Neural cell (in vitro differentiated cells): ENCODE measurements at regions not wholly inside any gene's neighbourhood (a gene's known extent, or its start where the extent isn't known, plus 50 kb on each side); places are given as distances from the start of the nearest gene placed in this dataset.

Source experiments
- H2AFZ ChIP-seq: fragments of 200-600, 300-800 bp; sonication (generic), shearing (Covaris generic); 2 replicates; pipeline ENCODE4 v1.6.0; 2014; ENCODE audit warnings: low read depth, mild to moderate bottlenecking, antibody characterized with exemption, low read length, moderate library complexity
- H3F3A ChIP-seq: fragments of 200-600 bp; shearing (Covaris generic); 2 replicates; pipeline ENCODE4 v1.6.1; 2016; ENCODE audit warnings: mild to moderate bottlenecking, moderate library complexity, mixed read lengths, antibody characterized with exemption, low read length; ENCODE audit not compliant: insufficient read depth, poor library complexity, severe bottlenecking
- H3K27ac ChIP-seq: fragments of 200-600, 300-800 bp; sonication (generic), shearing (Covaris generic); 2 replicates; pipeline ENCODE4 v1.5.1; 2014; ENCODE audit warnings: mild to moderate bottlenecking, low read length, moderate library complexity
- H3K27me3 ChIP-seq: fragments of 300-800, 200-600 bp; sonication (generic), shearing (Covaris generic); 2 replicates; pipeline ENCODE4 v1.6.0; 2014; ENCODE audit warnings: mild to moderate bottlenecking, low read depth, low read length, moderate library complexity; ENCODE audit not compliant: insufficient read depth
- H3K36me3 ChIP-seq: fragments of 300-800, 200-600 bp; sonication (generic), shearing (Covaris generic); 2 replicates; pipeline ENCODE4 v1.5.1; 2014; ENCODE audit warnings: mild to moderate bottlenecking, antibody characterized with exemption, low read length, moderate library complexity; ENCODE audit not compliant: insufficient read depth
- H3K4me2 ChIP-seq: fragments of 300-800, 200-600 bp; sonication (generic), shearing (Covaris generic); 2 replicates; pipeline ENCODE4 v1.6.0; 2014; ENCODE audit warnings: mild to moderate bottlenecking, low read length
- H3K4me3 ChIP-seq: fragments of 300-800, 200-600 bp; sonication (generic), shearing (Covaris generic); 2 replicates; pipeline ENCODE4 v1.5.1; 2014; ENCODE audit warnings: mild to moderate bottlenecking, low read length, moderate library complexity
- H3K79me2 ChIP-seq: fragments of 200-600 bp; shearing (Covaris generic); replicated peaks from 2 replicates; pipeline ENCODE4 v1.6.0; 2014; ENCODE audit warnings: mild to moderate bottlenecking, low read length, moderate library complexity; ENCODE audit not compliant: insufficient read depth
- H3K9ac ChIP-seq: fragments of 300-800, 200-600 bp; sonication (generic), shearing (Covaris generic); 2 replicates; pipeline ENCODE4 v1.6.1; 2016; ENCODE audit warnings: mild to moderate bottlenecking, low read length, mixed read lengths
- H3K9me2 ChIP-seq: fragments of 200-600 bp; shearing (Covaris generic); 2 replicates; pipeline ENCODE4 v1.6.1; 2016; ENCODE audit warnings: mild to moderate bottlenecking, low read length, mixed read lengths; ENCODE audit not compliant: insufficient read depth
- H3K9me3 ChIP-seq: fragments of 200-600, 300-800 bp; sonication (generic), shearing (Covaris generic); 2 replicates; pipeline ENCODE4 v1.6.1; 2016; ENCODE audit warnings: mild to moderate bottlenecking, mixed run types, low read length, moderate library complexity, mixed read lengths
- H4K20me1 ChIP-seq: fragments of 200-600 bp; shearing (Covaris generic); 2 replicates; pipeline ENCODE4 v1.6.1; 2016; ENCODE audit warnings: mild to moderate bottlenecking, mixed run types; ENCODE audit not compliant: insufficient read depth
- EP300 ChIP-seq: fragments of 450-650 bp; conservative IDR thresholded peaks from 2 replicates; pipeline ENCODE4 v1.6.1; 2014; ENCODE audit warnings: antibody characterized with exemption, mild to moderate bottlenecking, moderate library complexity; ENCODE audit not compliant: poor library complexity, severe bottlenecking
- EZH2 ChIP-seq: fragments of 200-600, 300-800 bp; shearing (Covaris generic), sonication (generic); IDR thresholded peaks from 2 replicates; pipeline ENCODE4 v1.6.1; 2014; ENCODE audit warnings: antibody characterized with exemption, low read length, borderline replicate concordance, mild to moderate bottlenecking; ENCODE audit not compliant: insufficient read depth, poor library complexity, severe bottlenecking
- MXI1 ChIP-seq: fragments of 450-650 bp; conservative IDR thresholded peaks from 2 replicates; pipeline ENCODE4 v1.6.1; 2014; ENCODE audit warnings: antibody characterized with exemption, mild to moderate bottlenecking; ENCODE audit not compliant: poor library complexity, severe bottlenecking
- POLR2AphosphoS5 ChIP-seq: IDR thresholded peaks from 2 replicates; pipeline ENCODE4 v1.6.1; 2012
- RAD21 ChIP-seq: fragments of 450-650 bp; conservative IDR thresholded peaks from 2 replicates; pipeline ENCODE4 v1.6.1; 2014; ENCODE audit warnings: antibody characterized with exemption, mild to moderate bottlenecking, moderate library complexity
- SMC3 ChIP-seq: fragments of 450-650 bp; conservative IDR thresholded peaks from 2 replicates; pipeline ENCODE4 v1.6.1; 2014; ENCODE audit warnings: antibody characterized with exemption, mild to moderate bottlenecking, moderate library complexity; ENCODE audit not compliant: poor library complexity
- TAF1 ChIP-seq: IDR thresholded peaks from 2 replicates; pipeline ENCODE4 v1.6.1; 2012; ENCODE audit warnings: low read depth
- TF ChIP-seq, protein P1 (sequence below): fragments of 450-650 bp; IDR thresholded peaks from 2 replicates; pipeline ENCODE4 v1.5.1; 2014; ENCODE audit warnings: antibody characterized with exemption, mild to moderate bottlenecking, moderate library complexity; ENCODE audit not compliant: poor library complexity, severe bottlenecking
- TF ChIP-seq, protein P2 (sequence below): IDR thresholded peaks from 2 replicates; pipeline ENCODE4 v1.6.1; 2012; ENCODE audit warnings: borderline replicate concordance

DNA sequence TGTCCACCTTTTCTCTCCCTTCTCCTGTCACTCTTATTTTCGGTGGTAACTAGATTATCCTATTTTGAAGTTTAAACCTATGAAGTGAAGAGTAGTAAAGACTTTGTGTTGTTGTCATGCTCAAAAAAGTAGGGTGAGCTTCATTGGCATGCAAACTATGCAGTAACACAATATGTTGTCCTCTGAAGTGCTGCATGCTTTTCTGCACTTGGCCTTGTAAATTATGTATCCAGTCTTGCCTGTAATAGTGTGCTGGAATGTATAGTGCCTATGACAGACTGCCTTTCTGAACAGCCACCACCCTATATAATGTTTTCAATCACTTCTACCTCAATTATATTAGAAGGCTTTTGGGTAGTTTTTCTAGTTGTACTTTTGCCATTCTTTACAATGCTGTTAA is 1198.2 kb upstream of the PCDH20 start:
- no peaks in the 10 kb centered on the region for H3K27me3 ChIP-seq
- no peak overlapping the region for H3K4me3 ChIP-seq
- H3K36me3 ChIP-seq: no peaks in the 10 kb centered on the region
- H3F3A ChIP-seq: no peaks in the 10 kb centered on the region
- H3K27ac ChIP-seq: no peak overlapping the region
- H3K9ac ChIP-seq: no peak overlapping the region
- H3K9me2 ChIP-seq: no peaks in the 10 kb centered on the region
- TF ChIP-seq EZH2 (no peak), EP300 (no peak)
- no peaks in the 10 kb centered on the region for H3K79me2 ChIP-seq
- no peaks in the 10 kb centered on the region for H3K9me3 ChIP-seq
- no peak overlapping the region for H3K4me2 ChIP-seq
- H4K20me1 ChIP-seq: no peaks in the 10 kb centered on the region
- no peak overlapping the region for H2AFZ ChIP-seq

DNA sequence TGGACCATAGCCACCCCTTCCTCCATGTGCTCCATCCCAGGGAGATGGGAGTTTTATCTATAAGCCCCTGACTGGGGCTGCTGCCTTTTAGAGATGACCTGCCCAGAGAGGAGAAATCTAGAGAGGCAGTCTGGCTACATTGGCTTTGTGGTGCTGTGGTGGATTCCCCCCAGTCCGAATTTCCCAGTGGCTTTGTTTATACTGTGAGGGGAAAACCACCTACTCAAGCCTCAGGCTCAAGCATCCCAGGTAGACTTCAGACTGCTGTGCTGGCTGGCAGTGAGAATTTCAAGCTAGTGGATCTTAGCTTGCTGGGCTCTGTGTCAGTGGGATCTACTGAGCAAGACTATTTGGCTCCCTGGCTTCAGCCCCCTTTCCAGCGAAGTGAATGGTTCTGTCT is 1195.7 kb upstream of the PCDH20 start:
- H4K20me1 ChIP-seq: no peaks in the 10 kb centered on the region
- no peaks in the 10 kb centered on the region for H3K9me2 ChIP-seq
- no peak overlapping the region for H3K27ac ChIP-seq
- no peaks in the 10 kb centered on the region for H3K36me3 ChIP-seq
- H3K9ac ChIP-seq: no peak overlapping the region
- no peaks in the 10 kb centered on the region for H3K79me2 ChIP-seq
- H3K27me3 ChIP-seq: no peaks in the 10 kb centered on the region
- H3K4me2 ChIP-seq: no peak overlapping the region
- no peak overlapping the region for H3K4me3 ChIP-seq
- no peak overlapping the region for H2AFZ ChIP-seq
- TF ChIP-seq RAD21: no peak
- no peak for TF ChIP-seq SMC3
- TF ChIP-seq MXI1: no peak
- TF ChIP-seq, protein P1, sequence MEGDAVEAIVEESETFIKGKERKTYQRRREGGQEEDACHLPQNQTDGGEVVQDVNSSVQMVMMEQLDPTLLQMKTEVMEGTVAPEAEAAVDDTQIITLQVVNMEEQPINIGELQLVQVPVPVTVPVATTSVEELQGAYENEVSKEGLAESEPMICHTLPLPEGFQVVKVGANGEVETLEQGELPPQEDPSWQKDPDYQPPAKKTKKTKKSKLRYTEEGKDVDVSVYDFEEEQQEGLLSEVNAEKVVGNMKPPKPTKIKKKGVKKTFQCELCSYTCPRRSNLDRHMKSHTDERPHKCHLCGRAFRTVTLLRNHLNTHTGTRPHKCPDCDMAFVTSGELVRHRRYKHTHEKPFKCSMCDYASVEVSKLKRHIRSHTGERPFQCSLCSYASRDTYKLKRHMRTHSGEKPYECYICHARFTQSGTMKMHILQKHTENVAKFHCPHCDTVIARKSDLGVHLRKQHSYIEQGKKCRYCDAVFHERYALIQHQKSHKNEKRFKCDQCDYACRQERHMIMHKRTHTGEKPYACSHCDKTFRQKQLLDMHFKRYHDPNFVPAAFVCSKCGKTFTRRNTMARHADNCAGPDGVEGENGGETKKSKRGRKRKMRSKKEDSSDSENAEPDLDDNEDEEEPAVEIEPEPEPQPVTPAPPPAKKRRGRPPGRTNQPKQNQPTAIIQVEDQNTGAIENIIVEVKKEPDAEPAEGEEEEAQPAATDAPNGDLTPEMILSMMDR: no peak
- TF ChIP-seq, protein P2, sequence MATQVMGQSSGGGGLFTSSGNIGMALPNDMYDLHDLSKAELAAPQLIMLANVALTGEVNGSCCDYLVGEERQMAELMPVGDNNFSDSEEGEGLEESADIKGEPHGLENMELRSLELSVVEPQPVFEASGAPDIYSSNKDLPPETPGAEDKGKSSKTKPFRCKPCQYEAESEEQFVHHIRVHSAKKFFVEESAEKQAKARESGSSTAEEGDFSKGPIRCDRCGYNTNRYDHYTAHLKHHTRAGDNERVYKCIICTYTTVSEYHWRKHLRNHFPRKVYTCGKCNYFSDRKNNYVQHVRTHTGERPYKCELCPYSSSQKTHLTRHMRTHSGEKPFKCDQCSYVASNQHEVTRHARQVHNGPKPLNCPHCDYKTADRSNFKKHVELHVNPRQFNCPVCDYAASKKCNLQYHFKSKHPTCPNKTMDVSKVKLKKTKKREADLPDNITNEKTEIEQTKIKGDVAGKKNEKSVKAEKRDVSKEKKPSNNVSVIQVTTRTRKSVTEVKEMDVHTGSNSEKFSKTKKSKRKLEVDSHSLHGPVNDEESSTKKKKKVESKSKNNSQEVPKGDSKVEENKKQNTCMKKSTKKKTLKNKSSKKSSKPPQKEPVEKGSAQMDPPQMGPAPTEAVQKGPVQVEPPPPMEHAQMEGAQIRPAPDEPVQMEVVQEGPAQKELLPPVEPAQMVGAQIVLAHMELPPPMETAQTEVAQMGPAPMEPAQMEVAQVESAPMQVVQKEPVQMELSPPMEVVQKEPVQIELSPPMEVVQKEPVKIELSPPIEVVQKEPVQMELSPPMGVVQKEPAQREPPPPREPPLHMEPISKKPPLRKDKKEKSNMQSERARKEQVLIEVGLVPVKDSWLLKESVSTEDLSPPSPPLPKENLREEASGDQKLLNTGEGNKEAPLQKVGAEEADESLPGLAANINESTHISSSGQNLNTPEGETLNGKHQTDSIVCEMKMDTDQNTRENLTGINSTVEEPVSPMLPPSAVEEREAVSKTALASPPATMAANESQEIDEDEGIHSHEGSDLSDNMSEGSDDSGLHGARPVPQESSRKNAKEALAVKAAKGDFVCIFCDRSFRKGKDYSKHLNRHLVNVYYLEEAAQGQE: no peak
- no peak for TF ChIP-seq EZH2
- TF ChIP-seq POLR2AphosphoS5: no peak
- no peak for TF ChIP-seq TAF1
- TF ChIP-seq EP300: no peak
- H3F3A ChIP-seq: no peaks in the 10 kb centered on the region
- H3K9me3 ChIP-seq: no peaks in the 10 kb centered on the region

DNA sequence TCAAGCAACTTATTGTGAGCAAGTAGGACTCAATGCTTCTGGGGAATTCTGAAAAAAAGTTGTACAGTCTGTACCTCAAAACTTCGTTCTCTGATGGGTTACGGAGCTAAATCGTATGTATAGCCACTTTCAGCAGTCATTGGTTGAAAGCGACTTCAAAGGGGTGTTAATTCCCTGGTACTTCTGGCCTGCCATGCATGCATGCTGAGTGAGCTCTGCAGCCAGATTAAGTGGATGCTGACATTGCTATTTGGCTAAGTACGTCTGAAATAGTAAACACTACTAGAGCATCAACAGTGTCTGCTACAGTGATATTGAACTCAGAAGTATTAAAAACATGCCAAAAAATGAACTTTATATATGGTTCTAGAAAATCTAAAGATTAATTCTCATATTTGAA is 1183.1 kb upstream of the PCDH20 start:
- Histone ChIP-seq H3K4me3 (no peak overlapping the region), H3F3A (no peaks in the 10 kb centered on the region), H3K27ac (no peak overlapping the region), H3K27me3 (no peaks in the 10 kb centered on the region), H3K9ac (no peak overlapping the region), H4K20me1 (no peaks in the 10 kb centered on the region), H3K4me2 (no peak overlapping the region), H3K9me3 (no peaks in the 10 kb centered on the region), H3K9me2 (no peaks in the 10 kb centered on the region), H2AFZ (no peak overlapping the region), H3K79me2 (no peaks in the 10 kb centered on the region), H3K36me3 (no peaks in the 10 kb centered on the region)
- TF ChIP-seq, protein P1: no peak
- TF ChIP-seq, protein P2: no peak
- TF ChIP-seq EZH2 (no peak), SMC3 (no peak), EP300 (no peak), TAF1 (no peak), POLR2AphosphoS5 (no peak), RAD21 (no peak), MXI1 (no peak)
